ENCODE measurements at regions not wholly inside any gene's neighbourhood (a gene's known extent, or its start where the extent isn't known, plus 50 kb on each side); places are given as distances from the start of the nearest gene placed in this dataset.

DNA sequence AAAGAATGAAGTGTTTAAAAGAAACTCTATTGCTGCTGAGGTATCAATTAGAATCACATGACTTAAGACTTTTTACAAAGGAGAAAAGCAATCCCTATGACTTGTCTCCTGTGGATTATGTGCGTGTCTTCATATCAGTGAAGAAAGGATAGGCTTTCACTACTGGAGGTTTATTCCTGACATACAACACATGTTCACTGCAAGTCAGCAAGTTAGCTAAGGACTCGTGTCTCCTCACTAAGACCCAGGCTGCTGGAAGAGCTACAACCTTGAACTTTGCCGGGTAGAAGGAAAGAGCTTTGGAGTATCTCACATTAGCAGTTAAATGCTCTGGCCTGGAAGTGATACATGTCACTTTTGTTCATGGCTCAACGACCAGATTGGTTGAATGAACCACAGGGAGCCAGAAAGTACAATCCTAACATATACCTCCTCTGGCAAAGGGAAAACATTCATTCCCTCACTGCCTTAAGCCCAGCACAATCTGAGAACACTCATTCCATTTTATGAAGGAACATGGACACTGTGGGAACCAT, 215.3 kb downstream of the RNF152 start:
- TF ChIP-seq SREBF1 (IDR thresholded peaks at IDR 0.05; ENCODE audit: low read length) (no peak), CHD4 (IDR thresholded peaks at IDR 0.05) (no peak), MXI1 (IDR thresholded peaks at IDR 0.05; ENCODE audit: low read depth, low read length) (no peak)
- TF ChIP-seq, protein P1, sequence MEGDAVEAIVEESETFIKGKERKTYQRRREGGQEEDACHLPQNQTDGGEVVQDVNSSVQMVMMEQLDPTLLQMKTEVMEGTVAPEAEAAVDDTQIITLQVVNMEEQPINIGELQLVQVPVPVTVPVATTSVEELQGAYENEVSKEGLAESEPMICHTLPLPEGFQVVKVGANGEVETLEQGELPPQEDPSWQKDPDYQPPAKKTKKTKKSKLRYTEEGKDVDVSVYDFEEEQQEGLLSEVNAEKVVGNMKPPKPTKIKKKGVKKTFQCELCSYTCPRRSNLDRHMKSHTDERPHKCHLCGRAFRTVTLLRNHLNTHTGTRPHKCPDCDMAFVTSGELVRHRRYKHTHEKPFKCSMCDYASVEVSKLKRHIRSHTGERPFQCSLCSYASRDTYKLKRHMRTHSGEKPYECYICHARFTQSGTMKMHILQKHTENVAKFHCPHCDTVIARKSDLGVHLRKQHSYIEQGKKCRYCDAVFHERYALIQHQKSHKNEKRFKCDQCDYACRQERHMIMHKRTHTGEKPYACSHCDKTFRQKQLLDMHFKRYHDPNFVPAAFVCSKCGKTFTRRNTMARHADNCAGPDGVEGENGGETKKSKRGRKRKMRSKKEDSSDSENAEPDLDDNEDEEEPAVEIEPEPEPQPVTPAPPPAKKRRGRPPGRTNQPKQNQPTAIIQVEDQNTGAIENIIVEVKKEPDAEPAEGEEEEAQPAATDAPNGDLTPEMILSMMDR (IDR thresholded peaks at IDR 0.05 in 2 of 3, conservative IDR thresholded peaks at IDR 0.05 in 1 of 3; ENCODE audit: control insufficient read depth in 2 of 3, extremely low read depth in 1 of 3, insufficient read depth in 1 of 3, low read depth in 3 of 3, low read length in 3 of 3) = no peak
